Testis (tissue), 2 donors: ENCODE measurements at regions not wholly inside any gene's neighbourhood (a gene's known extent, or its start where the extent isn't known, plus 50 kb on each side); places are given as distances from the start of the nearest gene placed in this dataset.

Source experiments
- DNase-seq: peaks from one replicate; pipeline ENCODE4 v3.0.0-alpha.2; 2019
- H3K27ac ChIP-seq, 2 donors: fragments of 200-600 bp; sonication (generic); one replicate each; pipeline ENCODE4 v1.5.1; 2019
- H3K27me3 ChIP-seq: fragments of 200-600 bp; sonication (generic); one replicate; pipeline ENCODE4 v1.5.1; 2019
- H3K36me3 ChIP-seq: fragments of 200-600 bp; sonication (generic); one replicate; pipeline ENCODE4 v1.5.1; 2017; ENCODE audit warnings: low read depth; ENCODE audit errors: missing control alignments
- H3K4me1 ChIP-seq: fragments of 200-600 bp; sonication (generic); one replicate; pipeline ENCODE4 v1.5.1; 2019
- H3K4me3 ChIP-seq, 2 donors: fragments of 200-600 bp; sonication (generic); one replicate each; pipeline ENCODE4 v1.5.1; 2017 to 2019
- H3K9me3 ChIP-seq: fragments of 200-600 bp; sonication (generic); one replicate; pipeline ENCODE4 v1.5.1; 2017
- POLR2A ChIP-seq: fragments of 450-650 bp; IDR thresholded peaks from one replicate; pipeline ENCODE4 v1.6.1; 2017; ENCODE audit warnings: antibody characterized with exemption, mild to moderate bottlenecking, moderate library complexity
- WGBS, 2 donors: methylation state at CpG; one replicate each; pipeline ENCODE4 v1.1.5; 2018; 5-methylcytosine and 5-hydroxymethylcytosine counted together
- intact Hi-C: fragments of 100-400 bp; cut with DNase I; formaldehyde crosslinking; loops from one replicate; pipeline ENCODE4 v1.15.1; 2023; ENCODE audit warnings: low total_unique reads
- TF ChIP-seq, protein P1 (sequence below), 3 experiments: fragments of 450-650 bp in 2 of 3; fragments of 200-600 bp in 1 of 3; sonication (generic) in 1 of 3; IDR thresholded peaks; one replicate each; pipeline ENCODE4 v1.5.1; 2016 to 2019; ENCODE audit warnings: antibody characterized with exemption in 3 of 3, mild to moderate bottlenecking in 2 of 3, moderate library complexity in 1 of 3

- WGBS, 2 donors, result 58 to 79% methylated on average over 2 of the region's 2 CpGs
- TF ChIP-seq, protein P1, sequence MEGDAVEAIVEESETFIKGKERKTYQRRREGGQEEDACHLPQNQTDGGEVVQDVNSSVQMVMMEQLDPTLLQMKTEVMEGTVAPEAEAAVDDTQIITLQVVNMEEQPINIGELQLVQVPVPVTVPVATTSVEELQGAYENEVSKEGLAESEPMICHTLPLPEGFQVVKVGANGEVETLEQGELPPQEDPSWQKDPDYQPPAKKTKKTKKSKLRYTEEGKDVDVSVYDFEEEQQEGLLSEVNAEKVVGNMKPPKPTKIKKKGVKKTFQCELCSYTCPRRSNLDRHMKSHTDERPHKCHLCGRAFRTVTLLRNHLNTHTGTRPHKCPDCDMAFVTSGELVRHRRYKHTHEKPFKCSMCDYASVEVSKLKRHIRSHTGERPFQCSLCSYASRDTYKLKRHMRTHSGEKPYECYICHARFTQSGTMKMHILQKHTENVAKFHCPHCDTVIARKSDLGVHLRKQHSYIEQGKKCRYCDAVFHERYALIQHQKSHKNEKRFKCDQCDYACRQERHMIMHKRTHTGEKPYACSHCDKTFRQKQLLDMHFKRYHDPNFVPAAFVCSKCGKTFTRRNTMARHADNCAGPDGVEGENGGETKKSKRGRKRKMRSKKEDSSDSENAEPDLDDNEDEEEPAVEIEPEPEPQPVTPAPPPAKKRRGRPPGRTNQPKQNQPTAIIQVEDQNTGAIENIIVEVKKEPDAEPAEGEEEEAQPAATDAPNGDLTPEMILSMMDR (IDR thresholded peaks at IDR 0.05), result no peak
- no peak for TF ChIP-seq POLR2A
- H3K9me3 ChIP-seq, result no peaks in the 10 kb centered on the region
- no peak for DNase-seq
- H3K36me3 ChIP-seq, result no peaks in the 10 kb centered on the region
- H3K4me3 ChIP-seq, result no peak overlapping the region
- H3K4me1 ChIP-seq, result no peaks in the 10 kb centered on the region
- H3K27me3 ChIP-seq, result no peaks in the 10 kb centered on the region
- intact Hi-C loops, result no loop called here
- H3K27ac ChIP-seq, result no peak overlapping the region
Measured at GRCh38 chr6:23983735-23984134, 142.3 kb upstream of the NRSN1 start.

DNA sequence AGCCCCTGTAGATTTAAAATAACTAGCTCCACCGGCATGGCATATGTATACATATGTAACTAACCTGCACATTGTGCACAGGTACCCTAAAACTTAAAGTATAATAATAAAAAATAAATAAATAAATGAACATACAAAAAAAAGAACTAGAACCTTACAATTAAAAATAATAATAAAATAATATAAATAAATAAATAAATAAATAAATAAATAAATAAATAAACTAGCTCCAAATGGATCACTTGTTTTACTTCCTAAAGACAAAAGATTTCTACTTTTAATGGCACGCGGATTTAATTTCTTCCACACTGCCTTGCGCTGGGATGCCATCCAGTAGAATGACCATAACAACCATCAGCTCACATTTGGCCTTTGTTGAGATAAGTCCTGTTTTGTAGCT, 141.0 kb upstream of the NRSN1 start:
- TF ChIP-seq POLR2A, result no peak
- TF ChIP-seq, protein P1 (IDR thresholded peaks at IDR 0.05), result no peak
- H3K4me3 ChIP-seq, result no peak overlapping the region
- no peaks in the 10 kb centered on the region for H3K27me3 ChIP-seq
- no peak for DNase-seq
- no peaks in the 10 kb centered on the region for H3K9me3 ChIP-seq
- no peak overlapping the region for H3K27ac ChIP-seq
- H3K36me3 ChIP-seq, result no peaks in the 10 kb centered on the region
- H3K4me1 ChIP-seq, result no peaks in the 10 kb centered on the region
- intact Hi-C loops, result no loop called here
- WGBS, 2 donors, result 94 to 99% methylated on average over 4 of the region's 4 CpGs

GRCh38 chr6:23989885-23990533, 136.0 kb upstream of the NRSN1 start:
- no peaks in the 10 kb centered on the region for H3K4me1 ChIP-seq
- intact Hi-C loops, result no loop called here
- DNase-seq, result no peak
- H3K27me3 ChIP-seq, result no peaks in the 10 kb centered on the region
- no peak overlapping the region for H3K27ac ChIP-seq
- TF ChIP-seq, protein P1 (IDR thresholded peaks at IDR 0.05), result no peak
- no peak for TF ChIP-seq POLR2A
- no peak overlapping the region for H3K4me3 ChIP-seq
- WGBS, 2 donors, result 89 to 90% methylated on average over 3 of the region's 3 CpGs
- H3K36me3 ChIP-seq, result no peaks in the 10 kb centered on the region
- no peaks in the 10 kb centered on the region for H3K9me3 ChIP-seq

DNA sequence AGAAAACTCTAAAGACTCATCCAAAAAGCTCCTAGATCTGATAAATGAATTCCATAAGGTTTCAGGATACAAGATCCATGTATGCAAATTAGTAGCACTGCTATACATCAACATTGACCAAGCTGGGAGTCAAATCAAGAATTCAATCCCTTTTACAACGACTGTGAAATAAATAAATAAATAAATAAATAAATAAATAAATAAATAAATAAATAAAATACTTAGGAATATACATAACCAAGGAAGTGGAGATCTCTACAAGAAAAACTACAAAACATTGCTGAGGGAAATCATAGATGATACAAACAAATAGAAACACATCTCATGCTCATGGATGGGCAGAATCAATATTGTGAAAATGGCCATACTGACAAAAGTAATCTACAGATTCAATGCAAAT, 132.0 kb upstream of the NRSN1 start:
- intact Hi-C loops, result no loop called here
- TF ChIP-seq POLR2A, result no peak
- no peaks in the 10 kb centered on the region for H3K27me3 ChIP-seq
- WGBS, 2 donors, result 80 to 89% methylated on average over 1 of the region's 1 CpG
- no peaks in the 10 kb centered on the region for H3K4me1 ChIP-seq
- no peak overlapping the region for H3K27ac ChIP-seq
- H3K4me3 ChIP-seq, result no peak overlapping the region
- H3K9me3 ChIP-seq, result no peaks in the 10 kb centered on the region
- DNase-seq, result no peak
- H3K36me3 ChIP-seq, result no peaks in the 10 kb centered on the region

- intact Hi-C loops, result no loop called here
- H3K36me3 ChIP-seq, result no peaks in the 10 kb centered on the region
- H3K4me1 ChIP-seq, result no peaks in the 10 kb centered on the region
- no peaks in the 10 kb centered on the region for H3K9me3 ChIP-seq
- no peak overlapping the region for H3K27ac ChIP-seq
- H3K27me3 ChIP-seq, result no peaks in the 10 kb centered on the region
- no peak for TF ChIP-seq POLR2A
- TF ChIP-seq, protein P1 (IDR thresholded peaks at IDR 0.05), result no peak
- DNase-seq, result no peak
- 63 to 69% methylated on average over 3 of the region's 3 CpGs for WGBS, 2 donors
- H3K4me3 ChIP-seq, result no peak overlapping the region
Measured at GRCh38 chr6:24004062-24004461, 122.0 kb upstream of the NRSN1 start.
